PFSK-1 (cell line): ENCODE measurements at regions not wholly inside any gene's neighbourhood (a gene's known extent, or its start where the extent isn't known, plus 50 kb on each side); places are given as distances from the start of the nearest gene placed in this dataset.

Experiments
- FOXP2 ChIP-seq: optimal IDR thresholded peaks from 2 replicates; pipeline ENCODE3; 2011; ENCODE audit warnings: borderline replicate concordance, control low read depth, inconsistent platforms; ENCODE audit not compliant: insufficient read depth; ENCODE audit errors: extremely low read length, extremely low read depth
- POLR2AphosphoS5 ChIP-seq: IDR thresholded peaks from 2 replicates; pipeline ENCODE4 v1.6.1; 2012; ENCODE audit warnings: low read depth, mild to moderate bottlenecking, control low read depth, low read length, moderate library complexity
- SIN3A ChIP-seq: IDR thresholded peaks from 2 replicates; pipeline ENCODE4 v1.6.1; 2012; ENCODE audit warnings: mild to moderate bottlenecking, low read length, moderate library complexity, borderline replicate concordance; ENCODE audit not compliant: insufficient read depth
- TAF1 ChIP-seq: IDR thresholded peaks from 2 replicates; pipeline ENCODE4 v1.6.1; 2012; ENCODE audit warnings: low read length, control low read depth, borderline replicate concordance; ENCODE audit not compliant: insufficient read depth
- TF ChIP-seq, protein P1 (sequence below), 2 experiments: IDR thresholded peaks; 2 replicates each; pipeline versions ENCODE4 v1.6.1 to v1.8.0; 2011 to 2012; ENCODE audit warnings: low read depth in 2 of 2, low read length in 2 of 2, control low read depth in 1 of 2, inconsistent platforms in 1 of 2, mild to moderate bottlenecking in 1 of 2, moderate library complexity in 1 of 2; ENCODE audit not compliant: insufficient read depth in 1 of 2

DNA sequence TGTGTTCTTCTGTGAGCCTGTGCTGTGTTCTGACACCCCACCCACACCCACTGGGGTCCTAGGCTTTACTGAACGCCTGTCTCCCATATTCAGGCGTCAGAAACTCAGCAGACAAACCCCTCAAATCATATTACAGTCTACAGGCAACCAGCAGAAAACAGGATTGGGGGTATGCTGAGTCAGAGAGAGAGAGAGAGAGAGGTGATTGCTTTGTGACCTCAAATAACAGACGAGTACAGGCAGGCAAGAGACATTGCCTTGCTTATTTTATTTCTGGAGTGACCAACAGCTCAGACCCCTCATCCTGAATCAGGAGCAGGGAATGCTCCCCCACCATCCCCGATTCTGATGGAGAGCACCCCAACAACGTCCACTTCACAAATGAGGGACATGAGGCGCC, 473.9 kb downstream of the PMP22 start:
- TF ChIP-seq POLR2AphosphoS5 (no peak), FOXP2 (no peak)

DNA sequence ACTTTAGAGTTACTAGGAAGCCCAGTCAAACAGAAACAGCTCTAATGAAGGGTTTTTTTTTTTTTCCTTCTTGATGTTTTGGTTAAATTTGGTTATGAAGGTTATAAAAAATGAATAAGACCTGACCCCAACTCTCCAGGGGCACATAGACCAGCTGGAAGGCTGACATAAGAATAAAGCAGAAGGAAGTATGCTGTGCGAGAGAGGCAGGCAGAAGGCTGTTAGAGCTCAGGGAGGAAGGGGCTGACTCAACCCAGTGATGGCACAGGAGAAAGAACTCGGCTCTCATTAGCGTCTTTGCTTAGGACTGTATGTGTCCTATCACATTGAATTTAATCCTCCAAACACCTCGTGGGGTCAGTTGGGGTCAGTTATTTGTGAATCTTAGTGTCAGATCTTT, 474.6 kb downstream of the PMP22 start:
- TF ChIP-seq, protein P1, sequence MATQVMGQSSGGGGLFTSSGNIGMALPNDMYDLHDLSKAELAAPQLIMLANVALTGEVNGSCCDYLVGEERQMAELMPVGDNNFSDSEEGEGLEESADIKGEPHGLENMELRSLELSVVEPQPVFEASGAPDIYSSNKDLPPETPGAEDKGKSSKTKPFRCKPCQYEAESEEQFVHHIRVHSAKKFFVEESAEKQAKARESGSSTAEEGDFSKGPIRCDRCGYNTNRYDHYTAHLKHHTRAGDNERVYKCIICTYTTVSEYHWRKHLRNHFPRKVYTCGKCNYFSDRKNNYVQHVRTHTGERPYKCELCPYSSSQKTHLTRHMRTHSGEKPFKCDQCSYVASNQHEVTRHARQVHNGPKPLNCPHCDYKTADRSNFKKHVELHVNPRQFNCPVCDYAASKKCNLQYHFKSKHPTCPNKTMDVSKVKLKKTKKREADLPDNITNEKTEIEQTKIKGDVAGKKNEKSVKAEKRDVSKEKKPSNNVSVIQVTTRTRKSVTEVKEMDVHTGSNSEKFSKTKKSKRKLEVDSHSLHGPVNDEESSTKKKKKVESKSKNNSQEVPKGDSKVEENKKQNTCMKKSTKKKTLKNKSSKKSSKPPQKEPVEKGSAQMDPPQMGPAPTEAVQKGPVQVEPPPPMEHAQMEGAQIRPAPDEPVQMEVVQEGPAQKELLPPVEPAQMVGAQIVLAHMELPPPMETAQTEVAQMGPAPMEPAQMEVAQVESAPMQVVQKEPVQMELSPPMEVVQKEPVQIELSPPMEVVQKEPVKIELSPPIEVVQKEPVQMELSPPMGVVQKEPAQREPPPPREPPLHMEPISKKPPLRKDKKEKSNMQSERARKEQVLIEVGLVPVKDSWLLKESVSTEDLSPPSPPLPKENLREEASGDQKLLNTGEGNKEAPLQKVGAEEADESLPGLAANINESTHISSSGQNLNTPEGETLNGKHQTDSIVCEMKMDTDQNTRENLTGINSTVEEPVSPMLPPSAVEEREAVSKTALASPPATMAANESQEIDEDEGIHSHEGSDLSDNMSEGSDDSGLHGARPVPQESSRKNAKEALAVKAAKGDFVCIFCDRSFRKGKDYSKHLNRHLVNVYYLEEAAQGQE (IDR thresholded peaks at IDR 0.05; ENCODE audit: insufficient read depth in 1 of 2, low read depth in 2 of 2, low read length in 2 of 2), result no peak
- no peak for TF ChIP-seq TAF1
- TF ChIP-seq POLR2AphosphoS5, result no peak
- TF ChIP-seq FOXP2, result no peak
- TF ChIP-seq SIN3A, result no peak

DNA sequence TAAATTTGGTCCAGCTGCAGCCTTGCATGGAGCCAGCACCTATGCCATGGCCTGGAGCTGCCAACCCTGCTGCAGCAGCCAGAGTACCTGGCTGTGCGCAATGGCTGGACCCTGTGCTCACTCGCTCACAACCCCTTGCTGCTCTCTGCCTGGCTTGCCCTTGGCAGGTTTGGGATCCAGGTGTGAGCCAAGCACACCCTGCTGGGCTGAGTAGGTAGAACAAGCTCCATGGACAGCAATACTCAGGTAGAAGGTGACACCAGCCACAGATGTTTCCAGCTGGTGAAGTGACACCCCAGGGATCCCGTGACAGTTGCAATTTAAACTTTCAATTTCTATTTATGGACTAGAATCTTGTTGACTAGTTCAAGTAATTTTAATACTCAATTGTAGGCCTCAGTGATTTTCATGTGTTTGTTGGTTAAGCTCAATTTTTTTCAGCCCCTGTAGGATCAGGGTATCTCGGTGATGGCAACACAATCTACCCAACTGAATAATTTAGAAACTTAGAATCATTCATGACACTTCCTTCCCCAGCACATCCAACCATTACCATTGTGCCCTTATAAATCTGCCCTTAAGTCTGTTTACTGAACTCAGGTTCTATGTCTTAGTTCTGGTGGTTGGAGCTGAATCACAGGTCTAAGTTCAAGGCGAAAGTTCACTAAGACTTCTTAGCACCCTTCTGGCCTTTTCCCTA, 480.0 kb downstream of the PMP22 start:
- TF ChIP-seq FOXP2 (no peak), TAF1 (no peak), SIN3A (no peak), POLR2AphosphoS5 (no peak)
- TF ChIP-seq, protein P1 (IDR thresholded peaks at IDR 0.05; ENCODE audit: insufficient read depth in 1 of 2, low read depth in 2 of 2, low read length in 2 of 2), result no peak

DNA sequence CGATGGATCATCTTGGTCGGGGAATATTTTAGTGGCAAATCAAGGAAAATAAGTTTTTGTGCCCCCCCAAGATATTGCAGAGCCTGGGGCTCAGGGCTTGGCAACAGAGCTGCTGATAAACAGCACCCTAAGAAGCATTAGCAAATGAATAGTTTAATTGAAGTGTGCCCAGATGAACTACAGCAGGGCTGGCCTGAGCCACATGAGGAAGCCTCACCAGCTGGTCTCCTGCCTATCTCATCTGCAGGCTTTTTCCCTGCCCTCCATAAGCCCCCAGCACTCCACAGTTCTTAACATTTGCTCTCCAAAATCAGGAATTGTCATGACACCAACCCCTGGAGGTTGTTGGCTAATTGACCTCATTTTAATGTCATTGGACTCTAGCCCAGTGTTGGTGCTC, 480.2 kb downstream of the HS3ST3B1 start:
- no peak for TF ChIP-seq POLR2AphosphoS5
- no peak for TF ChIP-seq FOXP2
- no peak for TF ChIP-seq TAF1
- TF ChIP-seq SIN3A, result no peak
- TF ChIP-seq, protein P1 (IDR thresholded peaks at IDR 0.05; ENCODE audit: insufficient read depth in 1 of 2, low read depth in 2 of 2, low read length in 2 of 2), result no peak

DNA sequence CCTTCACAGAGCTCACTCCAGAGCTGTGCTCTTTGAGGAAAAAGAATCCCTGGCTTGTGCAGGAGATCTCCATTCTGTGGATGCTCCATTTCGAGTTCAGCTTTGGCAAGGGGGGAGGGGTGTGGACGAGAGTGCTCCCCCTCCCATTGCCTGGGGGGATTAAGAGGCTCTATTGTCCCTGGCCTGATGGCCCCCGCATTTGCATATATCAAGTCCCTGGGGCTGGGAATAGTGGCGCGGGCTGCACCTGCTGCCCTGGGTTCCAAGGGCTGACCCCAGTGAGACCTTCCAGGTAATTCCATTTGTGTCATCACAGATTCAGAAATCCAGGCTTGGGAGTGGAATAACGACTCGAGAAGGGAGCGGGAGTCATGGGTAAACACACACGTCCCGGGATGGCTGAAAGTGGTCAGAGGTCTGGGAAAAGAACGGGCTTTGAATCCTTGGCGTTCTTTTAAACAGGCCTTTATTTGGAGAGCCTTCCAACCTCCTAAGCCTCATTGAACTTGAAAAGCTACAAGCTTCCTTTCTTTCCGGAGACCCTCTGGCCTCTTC, 479.3 kb downstream of the HS3ST3B1 start:
- no peak for TF ChIP-seq SIN3A
- TF ChIP-seq, protein P1 (IDR thresholded peaks at IDR 0.05; ENCODE audit: insufficient read depth in 1 of 2, low read depth in 2 of 2, low read length in 2 of 2), result no peak
- TF ChIP-seq POLR2AphosphoS5, result no peak
- TF ChIP-seq FOXP2, result no peak
- TF ChIP-seq TAF1, result no peak

GRCh38 chr17:14779241-14779640, 478.4 kb downstream of the HS3ST3B1 start:
- TF ChIP-seq POLR2AphosphoS5, result no peak
- TF ChIP-seq, protein P1 (IDR thresholded peaks at IDR 0.05; ENCODE audit: insufficient read depth in 1 of 2, low read depth in 2 of 2, low read length in 2 of 2), result no peak
- no peak for TF ChIP-seq SIN3A
- no peak for TF ChIP-seq TAF1
- no peak for TF ChIP-seq FOXP2
